ENCODE measurements at regions not wholly inside any gene's neighbourhood (a gene's known extent, or its start where the extent isn't known, plus 50 kb on each side); places are given as distances from the start of the nearest gene placed in this dataset.

- Histone ChIP-seq H2BK120ac (replicated peaks; ENCODE audit: low read depth, low read length) (no peak overlapping the region), H3K23ac (ENCODE audit: insufficient read length) (no peak overlapping the region), H3K79me2 (ENCODE audit: control insufficient read depth in 1 of 2, insufficient read depth in 2 of 2, low read length in 2 of 2) (no peaks in the 10 kb centered on the region), H2AK5ac (ENCODE audit: low read depth, low read length) (no peak overlapping the region), H2AFZ (ENCODE audit: low read length) (no peak overlapping the region), H4K91ac (replicated peaks; ENCODE audit: insufficient read length, low read length) (no peak overlapping the region), H2BK12ac (ENCODE audit: low read depth, low read length) (no peak overlapping the region), H3K27me3 (replicated peaks in 1 of 4; ENCODE audit: control insufficient read depth in 3 of 4, extremely low read depth in 1 of 4, insufficient read depth in 3 of 4, low read length in 3 of 4) (no peaks in the 10 kb centered on the region), H3K18ac (ENCODE audit: extremely low read depth, low read length) (no peak overlapping the region), H3K9me3 (ENCODE audit: insufficient read depth in 2 of 2, low read depth in 1 of 2, low read length in 1 of 2) (no peaks in the 10 kb centered on the region), H3K9ac (replicated peaks in 1 of 4; ENCODE audit: extremely low read depth in 1 of 4, low read depth in 3 of 4, low read length in 3 of 4) (no peak overlapping the region), H4K20me1 (replicated peaks in 1 of 2; ENCODE audit: control insufficient read depth in 1 of 2, insufficient read depth in 2 of 2, low read length in 2 of 2) (no peaks in the 10 kb centered on the region), H2BK15ac (ENCODE audit: low read length) (no peak overlapping the region), H3K79me1 (ENCODE audit: low read depth, low read length) (no peaks in the 10 kb centered on the region), H3K4me1 (replicated peaks in 1 of 4; ENCODE audit: control insufficient read depth in 3 of 4, insufficient read depth in 4 of 4, low read length in 3 of 4) (peaks cover 0 to 3% (median 0%) of the 10 kb centered on the region in 4 experiments; a peak in 1 of 7 replicates), H4K8ac (ENCODE audit: extremely low read depth, insufficient read depth, low read length) (no peak overlapping the region), H3K27ac (ENCODE audit: low read depth, low read length) (no peak overlapping the region), H3K36me3 (ENCODE audit: control insufficient read depth in 2 of 4, insufficient read depth in 4 of 4, low read length in 3 of 4) (no peaks in the 10 kb centered on the region), H3K4me3 (ENCODE audit: extremely low read depth in 1 of 4, insufficient read depth in 2 of 4, low read depth in 3 of 4, low read length in 4 of 4) (no peak overlapping the region), H2BK5ac (ENCODE audit: low read depth, low read length) (no peak overlapping the region), H2BK20ac (ENCODE audit: low read length) (no peak overlapping the region), H4K5ac (ENCODE audit: insufficient read length, low read depth, low read length) (no peak overlapping the region), H3K14ac (ENCODE audit: insufficient read length) (no peak overlapping the region), H3K4me2 (ENCODE audit: insufficient read depth in 1 of 2, low read depth in 2 of 2, low read length in 2 of 2) (no peak overlapping the region), H3K23me2 (ENCODE audit: low read depth, low read length) (no peaks in the 10 kb centered on the region; the same call in 1 of the 2 replicates), H3K56ac (replicated peaks; ENCODE audit: insufficient read length, low read depth, low read length) (no peak overlapping the region), H3K4ac (replicated peaks; ENCODE audit: insufficient read length, low read depth, low read length) (no peak overlapping the region)
- ChIA-PET POLR2A (ENCODE audit: partially characterized antibody) (no interaction called here), CTCF (ENCODE audit: partially characterized antibody) (no interaction called here)
- WGBS, 2 experiments (ENCODE audit: extremely low coverage in 1 of 2, insufficient coverage in 1 of 2, insufficient read length in 1 of 2, insufficient replicate concordance in 2 of 2, low coverage in 1 of 2, low lambda C conversion rate in 2 of 2, missing lambda C conversion rate in 1 of 2): 91% methylated on average over 6 of the region's 6 CpGs; no CpG with 5 or more reads in 1 of the 2 experiments
- no peak for DNase-seq (ENCODE audit: low read depth in 1 of 2, low spot score in 2 of 2)
- no peak for FAIRE-seq
- TF ChIP-seq RAD21 (IDR thresholded peaks at IDR 0.05 in 1 of 2, conservative IDR thresholded peaks at IDR 0.05 in 1 of 2; ENCODE audit: low read depth in 2 of 2, low read length in 2 of 2) (no peak), KDM5A (IDR thresholded peaks at IDR 0.05; ENCODE audit: low read length) (no peak), NRF1 (IDR thresholded peaks at IDR 0.05; ENCODE audit: low read depth, low read length) (no peak), SIN3A (conservative IDR thresholded peaks at IDR 0.05 in 1 of 2, IDR thresholded peaks at IDR 0.05 in 1 of 2; ENCODE audit: low read depth in 1 of 2, low read length in 2 of 2) (no peak), EGR1 (IDR thresholded peaks at IDR 0.05; ENCODE audit: borderline replicate concordance, low read depth, low read length) (no peak), SRF (IDR thresholded peaks at IDR 0.05; ENCODE audit: low read depth, low read length) (no peak), RFX5 (IDR thresholded peaks at IDR 0.05; ENCODE audit: borderline replicate concordance, low read depth, low read length) (no peak), CTCF (IDR thresholded peaks at IDR 0.05; ENCODE audit: control extremely low read depth in 1 of 3, insufficient read depth in 1 of 3, low read depth in 1 of 3, low read length in 3 of 3) (no peak), GTF2F1 (IDR thresholded peaks at IDR 0.05; ENCODE audit: borderline replicate concordance, low read depth, low read length) (no peak), CREB1 (IDR thresholded peaks at IDR 0.05) (no peak), PHF8 (conservative IDR thresholded peaks at IDR 0.05; ENCODE audit: low read depth, low read length) (no peak)
Measured at GRCh38 chr3:177744873-177745606, 547.8 kb upstream of the TBL1XR1 start.
